GF-D8 (cell line): ENCODE measurements at regions not wholly inside any gene's neighbourhood (a gene's known extent, or its start where the extent isn't known, plus 50 kb on each side); places are given as distances from the start of the nearest gene placed in this dataset.
"Not testable (repeated sequence)": the region's sequence is repeated elsewhere in the genome, so short reads cannot be mapped to it uniquely, and the experiment has no call there.

Experiments
- DNase-seq: peaks from one replicate; lab custom pipeline; 2025; lab: John Stamatoyannopoulos, UW

GRCh38 chr11:134664447-134665187 lies 252.6 kb upstream of the B3GAT1 start:
- DNase-seq: no peak

DNA sequence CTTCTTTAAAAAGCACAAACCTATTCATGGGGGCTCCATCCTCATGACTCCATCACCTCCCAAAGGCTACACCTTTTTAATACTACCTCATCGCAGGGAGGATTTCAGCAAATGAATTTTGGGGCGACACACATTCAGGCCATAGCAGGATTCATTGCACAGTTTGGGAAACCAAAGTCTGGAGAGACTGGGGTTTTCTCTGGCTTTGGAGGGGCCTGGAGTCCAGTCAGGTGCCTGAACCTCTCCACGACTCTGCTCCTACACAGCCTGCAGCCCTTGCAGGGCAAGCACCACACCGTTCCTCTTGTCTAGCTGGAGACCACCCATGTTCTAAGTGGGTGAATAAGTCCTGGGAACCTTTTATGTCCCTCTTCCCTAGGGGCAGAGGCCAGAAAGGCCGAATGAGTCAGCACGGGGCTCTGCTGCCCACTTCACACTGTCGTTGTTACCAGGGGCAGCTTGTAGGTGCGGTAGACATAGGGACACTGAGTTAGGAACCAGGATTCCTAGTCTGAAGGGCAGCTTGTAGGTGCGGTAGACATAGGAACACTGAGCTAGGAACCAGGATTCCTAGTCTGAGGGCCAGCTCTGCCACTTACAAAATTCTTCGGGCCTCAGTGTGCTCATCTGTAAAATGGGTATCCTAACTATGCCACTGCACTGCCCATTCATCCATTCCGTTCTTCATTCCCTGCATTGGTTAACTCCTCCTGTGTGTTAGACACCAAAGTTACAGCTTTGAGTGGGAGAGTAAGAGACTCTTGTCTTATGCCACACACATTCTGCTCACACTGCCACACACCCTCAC lies 251.7 kb upstream of the B3GAT1 start:
- no peak for DNase-seq

DNA sequence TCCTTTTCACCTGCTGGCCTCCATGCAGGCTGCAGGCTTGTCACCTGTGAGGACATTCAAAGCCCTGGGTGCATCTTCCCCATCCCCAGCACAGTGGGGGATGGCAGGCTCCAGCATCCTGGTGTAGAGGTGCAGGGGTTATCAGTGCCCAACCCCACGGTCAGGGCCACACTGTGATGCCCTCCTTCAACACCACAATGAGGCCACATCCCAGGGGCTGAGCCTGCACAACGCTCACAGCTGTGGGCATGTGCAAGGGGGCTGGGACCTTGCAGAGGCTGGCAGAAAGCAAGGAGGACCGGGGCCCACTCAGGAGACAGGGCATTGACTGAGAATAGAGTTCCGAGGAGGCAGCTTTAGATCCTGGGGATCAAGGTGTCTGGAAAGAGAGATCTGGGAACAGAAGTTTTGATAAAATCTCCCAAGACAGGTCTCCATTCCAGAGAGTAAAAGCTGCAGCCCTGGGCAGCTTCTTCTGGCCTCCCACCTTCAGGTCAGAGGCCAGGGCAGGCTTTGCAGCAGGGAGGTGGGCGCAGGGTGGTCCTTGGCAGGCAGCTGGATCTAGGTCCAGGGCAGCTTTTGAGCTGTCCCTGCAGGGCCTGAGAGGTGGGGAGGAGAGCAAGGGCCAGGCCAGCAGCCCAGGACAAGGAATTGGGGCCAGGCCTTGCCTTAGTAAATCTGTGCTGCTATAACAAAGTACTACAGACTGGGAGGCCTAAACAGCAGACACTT lies 250.8 kb upstream of the B3GAT1 start:
- DNase-seq: no peak

- no peak for DNase-seq
Measured at GRCh38 chr11:134661660-134662059, 249.6 kb upstream of the B3GAT1 start.

DNA sequence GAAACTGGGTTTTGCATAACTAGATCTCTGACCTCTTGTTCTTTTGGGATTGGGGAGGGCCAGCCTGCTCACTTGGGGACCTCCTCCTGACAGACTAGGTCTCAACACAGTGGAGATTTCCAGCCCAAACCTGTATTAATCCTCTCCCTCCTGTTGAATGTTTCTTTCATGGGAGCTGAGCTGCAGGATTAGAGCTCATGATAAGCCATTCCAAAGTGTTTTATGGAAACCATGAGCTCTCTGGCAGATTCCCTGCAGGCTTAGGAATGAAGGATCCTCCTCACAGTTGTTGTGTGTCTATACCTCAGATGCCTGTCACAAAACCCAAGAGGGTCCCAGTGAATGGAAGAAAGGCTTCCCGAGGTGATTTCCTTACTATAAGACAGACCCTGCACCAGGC lies 248.4 kb upstream of the B3GAT1 start:
- no peak for DNase-seq

DNA sequence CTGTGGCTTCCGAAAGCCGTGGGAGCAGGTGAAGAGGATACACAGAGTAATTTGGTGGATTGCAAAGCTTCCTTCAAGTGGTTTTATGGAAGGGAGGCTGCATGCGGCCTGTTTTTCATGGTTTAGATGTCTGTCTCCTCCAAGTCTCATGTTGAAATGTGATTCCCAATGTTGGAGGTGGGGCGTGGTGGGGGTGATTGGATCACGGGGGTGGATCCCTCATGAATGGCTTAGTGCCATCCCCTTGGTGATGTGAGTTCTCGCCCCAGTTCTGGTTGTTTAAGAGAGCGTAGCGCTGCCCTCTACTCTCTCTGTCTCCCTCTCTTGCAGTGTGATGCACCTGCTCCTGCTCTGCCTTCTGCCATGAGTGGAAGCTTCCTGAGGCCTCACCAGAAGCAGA lies 247.8 kb upstream of the B3GAT1 start:
- DNase-seq: no peak

DNA sequence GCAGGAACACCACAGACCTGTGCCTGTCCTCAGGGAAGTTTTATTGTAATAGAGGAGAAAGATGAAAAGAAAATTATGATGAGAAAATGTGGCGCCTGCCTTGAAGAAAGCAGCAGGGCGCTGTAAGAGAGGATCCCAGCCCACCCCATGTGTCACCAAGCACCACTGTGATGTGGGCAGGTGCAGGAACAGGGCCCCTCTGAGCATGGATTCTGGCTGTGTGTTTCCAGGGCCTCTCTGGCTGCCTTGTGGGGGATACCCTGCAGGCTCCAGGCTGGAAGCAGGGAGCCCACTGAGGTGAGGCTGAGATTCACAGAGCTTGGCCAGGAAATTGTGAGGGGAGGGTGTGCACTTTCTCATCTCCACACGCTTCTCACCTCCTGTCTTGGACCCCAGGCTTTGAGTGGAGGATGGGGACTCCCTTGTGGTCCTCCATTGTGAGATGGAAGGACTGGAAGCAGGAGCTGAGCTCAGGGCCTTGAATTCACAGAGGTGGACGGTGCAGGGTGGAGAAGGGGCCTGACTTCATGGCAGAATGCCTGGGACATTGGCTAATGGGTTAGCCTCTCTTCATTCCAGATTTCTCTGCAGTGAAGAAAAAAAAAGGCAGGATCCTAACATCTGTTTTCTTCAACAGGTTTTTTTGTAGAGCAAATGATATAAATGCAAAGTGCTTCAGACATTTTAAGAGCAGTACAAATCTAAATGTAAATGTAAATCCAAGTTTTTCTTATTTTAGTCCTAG lies 246.6 kb upstream of the B3GAT1 start:
- DNase-seq: no peak

DNA sequence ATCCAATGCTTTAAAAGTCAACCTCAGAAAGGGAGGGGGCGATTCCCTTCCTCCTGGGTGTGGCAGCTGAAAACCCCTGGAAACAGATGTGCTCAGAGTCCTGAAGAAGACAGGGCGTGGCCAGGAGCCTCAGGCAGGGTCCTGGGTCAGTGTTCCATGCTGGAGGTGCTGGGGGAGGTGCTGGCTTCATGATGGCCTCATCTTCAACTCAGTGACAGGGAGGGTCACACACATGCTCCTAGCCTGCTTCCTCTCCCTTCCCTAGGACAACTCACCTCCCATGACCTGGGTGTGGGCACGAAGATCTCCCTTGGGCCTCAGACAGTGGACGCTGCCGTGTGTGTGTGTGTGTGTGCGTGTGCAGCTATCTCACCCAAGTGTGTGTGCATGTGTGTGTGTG lies 245.6 kb upstream of the B3GAT1 start:
- no peak for DNase-seq

GRCh38 chr11:134656861-134657540 lies 245.0 kb upstream of the B3GAT1 start:
- DNase-seq: no peak

- not testable (repeated sequence) for DNase-seq
Measured at GRCh38 chr11:134656086-134656840, 244.2 kb upstream of the B3GAT1 start.

DNA sequence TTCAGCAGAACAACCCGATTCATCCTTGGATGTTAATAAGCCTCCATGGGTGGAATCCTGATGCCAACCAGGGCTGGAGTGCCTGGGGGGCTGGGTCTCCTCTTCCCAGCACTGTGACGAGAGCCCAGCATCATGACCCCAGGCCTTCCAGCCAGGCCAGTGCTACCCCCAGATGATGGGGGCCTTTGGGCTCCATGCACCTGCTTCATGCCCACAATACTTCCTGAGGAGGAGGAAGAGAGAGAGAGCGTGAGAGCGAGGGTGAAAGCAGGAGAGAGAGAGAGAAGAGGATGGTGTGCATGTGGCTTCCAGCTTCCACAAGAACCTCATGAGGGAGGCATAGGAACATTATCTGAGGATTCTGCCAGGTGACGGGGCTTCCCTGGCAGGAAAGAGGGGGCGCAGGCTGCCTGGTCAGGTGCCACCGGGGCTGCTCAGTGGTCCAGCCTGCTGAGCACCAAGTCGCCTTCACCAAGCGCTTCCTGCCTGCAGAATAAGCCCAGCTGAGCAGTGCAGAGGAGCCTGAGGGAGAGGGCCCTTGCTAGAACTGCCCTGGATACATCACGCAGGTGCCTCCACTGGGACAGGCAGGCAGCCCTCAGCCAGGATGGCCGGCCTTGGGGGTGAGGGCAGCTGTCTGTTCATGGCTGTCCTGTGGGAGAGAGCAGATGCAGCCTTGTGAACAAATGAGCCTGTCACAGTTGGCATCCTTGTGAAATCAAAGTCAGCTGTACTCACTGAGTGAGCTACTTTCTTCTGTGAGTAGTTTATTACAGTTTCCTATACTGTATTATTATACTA lies 243.3 kb upstream of the B3GAT1 start:
- DNase-seq: no peak

DNA sequence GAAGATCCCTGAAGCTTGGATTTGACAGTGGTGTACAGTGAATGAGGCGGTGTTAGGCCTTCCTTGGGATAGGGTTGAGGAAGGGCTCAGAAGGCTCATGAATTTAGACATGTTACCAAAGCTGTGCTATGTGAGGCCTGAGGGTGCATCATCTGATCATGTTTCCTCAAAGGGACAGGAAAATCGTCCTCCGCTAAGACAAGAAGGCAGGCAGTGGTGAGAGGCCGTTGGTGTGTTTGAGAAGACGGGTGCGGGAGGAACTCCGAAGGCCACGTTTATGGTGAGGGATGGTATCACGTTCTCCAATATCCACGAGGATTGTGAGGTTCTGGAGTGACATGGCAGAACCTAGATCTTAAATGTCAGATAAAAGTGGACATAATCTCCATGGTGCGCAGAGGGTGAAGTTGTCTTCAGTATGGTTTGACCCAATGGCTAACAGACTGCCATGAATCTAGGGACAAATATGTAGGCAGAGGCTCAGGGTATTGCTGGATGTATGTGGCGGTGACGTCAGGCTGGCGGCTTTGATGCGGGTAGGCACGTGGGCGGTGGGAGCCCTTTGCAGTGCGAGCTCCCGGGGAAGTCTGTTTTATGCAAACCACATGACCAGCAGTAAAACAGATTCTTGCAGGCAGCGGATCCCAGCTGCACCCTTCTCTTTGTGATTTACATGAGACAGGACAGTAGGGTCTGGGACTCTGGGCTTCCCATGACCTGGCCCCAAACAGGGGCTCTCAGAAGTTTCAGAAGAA lies 242.3 kb upstream of the B3GAT1 start:
- DNase-seq: no peak

GRCh38 chr11:134652586-134653255 lies 240.7 kb upstream of the B3GAT1 start:
- no peak for DNase-seq

DNA sequence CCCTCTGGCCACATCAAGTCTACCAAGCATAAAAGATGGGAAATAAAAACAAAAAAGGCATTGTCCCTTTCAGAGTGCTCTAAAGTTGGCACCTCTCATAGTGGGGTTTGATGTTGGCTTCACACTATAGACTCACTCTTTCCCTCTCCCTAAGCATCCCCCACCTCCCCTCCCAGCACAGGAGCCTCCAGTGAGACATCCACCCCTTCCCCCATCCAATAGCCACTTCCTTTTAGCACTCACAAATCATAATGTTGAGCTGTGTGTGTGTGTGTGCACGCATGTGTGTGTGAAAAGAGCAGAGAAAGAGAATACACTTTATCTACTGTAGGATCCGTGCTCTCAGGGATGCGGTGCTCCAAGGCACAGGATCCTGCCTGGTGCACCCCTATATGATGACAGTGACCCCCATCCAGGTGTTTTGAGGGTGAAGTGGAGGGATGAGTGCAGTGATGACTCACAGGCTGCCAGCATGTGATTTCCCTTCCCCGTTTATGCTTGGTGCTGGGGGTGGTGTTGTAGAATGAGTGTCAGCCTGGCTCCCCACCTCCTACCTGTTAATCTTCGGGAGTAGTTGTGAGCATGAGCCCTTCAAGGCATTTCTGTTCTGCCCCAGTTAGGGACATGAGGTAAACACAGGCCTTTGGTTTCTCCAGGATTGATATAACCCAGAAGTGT lies 235.2 kb upstream of the B3GAT1 start:
- DNase-seq: no peak

GRCh38 chr11:134646561-134646960 lies 234.5 kb upstream of the B3GAT1 start:
- DNase-seq: no peak

- DNase-seq: no peak
Measured at GRCh38 chr11:134645576-134645975, 233.5 kb upstream of the B3GAT1 start.

- no peak for DNase-seq
Measured at GRCh38 chr11:134644476-134645456, 232.7 kb upstream of the B3GAT1 start.
